ENCODE measurements at regions not wholly inside any gene's neighbourhood (a gene's known extent, or its start where the extent isn't known, plus 50 kb on each side); places are given as distances from the start of the nearest gene placed in this dataset.

GRCh38 chr4:53693909-53694308 is 102.6 kb upstream of the LNX1 start:
- H3K27me3 ChIP-seq: no peaks in the 10 kb centered on the region
- DNase-seq (ENCODE audit: low spot score): no peak
- H3K9me3 ChIP-seq (ENCODE audit: low read depth): no peaks in the 10 kb centered on the region
- no peak overlapping the region for H2AFZ ChIP-seq
- no peaks in the 10 kb centered on the region for H3K36me3 ChIP-seq (replicated peaks; ENCODE audit: insufficient read depth, low read depth)
- H3K79me2 ChIP-seq: no peaks in the 10 kb centered on the region
- WGBS (ENCODE audit: low lambda C conversion rate, missing lambda C conversion rate): 92% methylated on average over 5 of the region's 5 CpGs
- TF ChIP-seq, protein P1, sequence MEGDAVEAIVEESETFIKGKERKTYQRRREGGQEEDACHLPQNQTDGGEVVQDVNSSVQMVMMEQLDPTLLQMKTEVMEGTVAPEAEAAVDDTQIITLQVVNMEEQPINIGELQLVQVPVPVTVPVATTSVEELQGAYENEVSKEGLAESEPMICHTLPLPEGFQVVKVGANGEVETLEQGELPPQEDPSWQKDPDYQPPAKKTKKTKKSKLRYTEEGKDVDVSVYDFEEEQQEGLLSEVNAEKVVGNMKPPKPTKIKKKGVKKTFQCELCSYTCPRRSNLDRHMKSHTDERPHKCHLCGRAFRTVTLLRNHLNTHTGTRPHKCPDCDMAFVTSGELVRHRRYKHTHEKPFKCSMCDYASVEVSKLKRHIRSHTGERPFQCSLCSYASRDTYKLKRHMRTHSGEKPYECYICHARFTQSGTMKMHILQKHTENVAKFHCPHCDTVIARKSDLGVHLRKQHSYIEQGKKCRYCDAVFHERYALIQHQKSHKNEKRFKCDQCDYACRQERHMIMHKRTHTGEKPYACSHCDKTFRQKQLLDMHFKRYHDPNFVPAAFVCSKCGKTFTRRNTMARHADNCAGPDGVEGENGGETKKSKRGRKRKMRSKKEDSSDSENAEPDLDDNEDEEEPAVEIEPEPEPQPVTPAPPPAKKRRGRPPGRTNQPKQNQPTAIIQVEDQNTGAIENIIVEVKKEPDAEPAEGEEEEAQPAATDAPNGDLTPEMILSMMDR (IDR thresholded peaks at IDR 0.05; ENCODE audit: poor library complexity): no peak
- TF ChIP-seq EZH2phosphoT487 (IDR thresholded peaks at IDR 0.05; ENCODE audit: low read depth, severe bottlenecking, unreplicated experiment): no peak
- no peak for TF ChIP-seq EZH2 (IDR thresholded peaks at IDR 0.05; ENCODE audit: borderline replicate concordance)
- H3K9me2 ChIP-seq (replicated peaks; ENCODE audit: insufficient read depth): no peaks in the 10 kb centered on the region
- no peak overlapping the region for H3K4me2 ChIP-seq
- no peak overlapping the region for H3K4me3 ChIP-seq
- no peaks in the 10 kb centered on the region for H3K4me1 ChIP-seq (ENCODE audit: insufficient read depth)
- H4K20me1 ChIP-seq (ENCODE audit: insufficient read depth, poor library complexity, severe bottlenecking): no peaks in the 10 kb centered on the region
- no peak overlapping the region for H3K27ac ChIP-seq

DNA sequence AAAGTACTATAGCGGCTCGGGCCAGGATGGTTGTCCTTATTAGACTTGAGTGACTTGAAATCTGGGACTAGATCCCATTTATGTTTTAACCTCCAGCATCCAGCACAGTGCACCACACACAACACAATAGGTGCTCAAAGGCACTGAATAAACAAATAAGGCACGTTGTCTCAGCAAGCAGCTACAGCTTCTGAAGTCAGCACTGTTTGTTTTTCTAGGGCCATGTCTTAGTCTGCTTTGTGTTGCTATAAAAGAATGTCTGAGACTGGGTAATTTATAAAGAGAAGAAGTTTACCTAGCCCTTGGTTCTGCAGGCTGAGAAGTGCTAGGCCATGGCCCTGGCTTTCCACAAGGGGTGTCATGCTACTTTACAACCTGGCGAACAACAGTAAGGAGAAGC is 102.1 kb upstream of the LNX1 start:
- H4K20me1 ChIP-seq (ENCODE audit: insufficient read depth, poor library complexity, severe bottlenecking): no peaks in the 10 kb centered on the region
- H3K9me2 ChIP-seq (replicated peaks; ENCODE audit: insufficient read depth): no peaks in the 10 kb centered on the region
- H3K27me3 ChIP-seq: no peaks in the 10 kb centered on the region
- no peaks in the 10 kb centered on the region for H3K4me1 ChIP-seq (ENCODE audit: insufficient read depth)
- H3K9me3 ChIP-seq (ENCODE audit: low read depth): no peaks in the 10 kb centered on the region
- no peak overlapping the region for H3K4me3 ChIP-seq
- no peaks in the 10 kb centered on the region for H3K79me2 ChIP-seq
- no peak for DNase-seq (ENCODE audit: low spot score)
- WGBS (ENCODE audit: low lambda C conversion rate, missing lambda C conversion rate): 88% methylated on average over 4 of the region's 4 CpGs
- TF ChIP-seq EZH2 (IDR thresholded peaks at IDR 0.05; ENCODE audit: borderline replicate concordance): no peak
- no peak for TF ChIP-seq EZH2phosphoT487 (IDR thresholded peaks at IDR 0.05; ENCODE audit: low read depth, severe bottlenecking, unreplicated experiment)
- TF ChIP-seq, protein P1 (IDR thresholded peaks at IDR 0.05; ENCODE audit: poor library complexity): no peak
- no peaks in the 10 kb centered on the region for H3K36me3 ChIP-seq (replicated peaks; ENCODE audit: insufficient read depth, low read depth)
- no peak overlapping the region for H3K4me2 ChIP-seq
- no peak overlapping the region for H2AFZ ChIP-seq
- H3K27ac ChIP-seq: no peak overlapping the region

GRCh38 chr4:53688186-53688790 is 97.0 kb upstream of the LNX1 start:
- Histone ChIP-seq H3K36me3 (replicated peaks; ENCODE audit: insufficient read depth, low read depth) (no peaks in the 10 kb centered on the region), H3K9me3 (ENCODE audit: low read depth) (no peaks in the 10 kb centered on the region), H4K20me1 (ENCODE audit: insufficient read depth, poor library complexity, severe bottlenecking) (no peaks in the 10 kb centered on the region), H2AFZ (no peak overlapping the region), H3K4me2 (no peak overlapping the region), H3K4me3 (no peak overlapping the region), H3K9me2 (replicated peaks; ENCODE audit: insufficient read depth) (no peaks in the 10 kb centered on the region), H3K27me3 (no peaks in the 10 kb centered on the region), H3K27ac (peak overlapping the region; percentile 36), H3K4me1 (ENCODE audit: insufficient read depth) (no peaks in the 10 kb centered on the region), H3K79me2 (no peaks in the 10 kb centered on the region)
- DNase-seq (ENCODE audit: low spot score): peak; percentile 55
- 71% methylated on average over 2 of the region's 2 CpGs for WGBS (ENCODE audit: low lambda C conversion rate, missing lambda C conversion rate)
- TF ChIP-seq, protein P1 (IDR thresholded peaks at IDR 0.05; ENCODE audit: poor library complexity): no peak
- no peak for TF ChIP-seq EZH2phosphoT487 (IDR thresholded peaks at IDR 0.05; ENCODE audit: low read depth, severe bottlenecking, unreplicated experiment)
- TF ChIP-seq EZH2 (IDR thresholded peaks at IDR 0.05; ENCODE audit: borderline replicate concordance): no peak

All from hepatocyte (in vitro differentiated cells).